ENCODE measurements at regions not wholly inside any gene's neighbourhood (a gene's known extent, or its start where the extent isn't known, plus 50 kb on each side); places are given as distances from the start of the nearest gene placed in this dataset.

DNA sequence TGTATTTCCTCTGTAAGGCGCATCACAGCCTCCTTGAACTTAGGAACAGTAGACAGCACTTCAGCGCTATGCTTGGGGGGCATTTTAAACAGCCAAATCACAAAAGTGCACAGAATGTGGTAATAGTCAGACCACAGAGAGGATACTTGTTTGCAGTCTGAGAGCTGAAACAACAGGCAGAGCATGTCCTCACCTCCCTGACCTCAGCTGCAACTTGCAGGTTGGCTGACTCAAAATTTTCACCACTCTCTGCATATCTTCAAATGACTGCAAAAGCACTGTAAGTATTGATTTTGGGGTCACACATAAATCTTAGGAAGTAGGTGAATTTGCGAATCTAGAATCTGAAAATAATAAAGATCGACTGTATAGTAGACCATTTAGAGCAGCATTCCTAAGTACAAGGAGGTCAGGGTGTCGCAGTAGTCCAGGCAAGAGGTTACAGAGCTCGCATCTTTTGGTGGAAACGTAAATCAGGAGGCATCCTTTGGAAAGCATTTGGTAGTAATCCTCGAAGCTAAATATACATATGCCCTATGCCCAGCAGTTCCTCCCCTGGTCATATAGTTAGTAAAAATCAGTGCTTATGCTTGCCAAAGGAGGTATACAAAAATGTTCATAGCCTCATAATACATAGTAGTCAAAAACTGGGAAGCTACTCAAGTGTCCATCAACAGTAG lies 108.2 kb upstream of the MYCN start:
- DNase-seq (no peak), ATAC-seq (no peak)
- Histone ChIP-seq H3K27me3 (no peaks in the 10 kb centered on the region), H3K9me3 (no peaks in the 10 kb centered on the region), H3K4me1 (no peaks in the 10 kb centered on the region), H3K4me3 (no peak overlapping the region), H3K36me3 (no peaks in the 10 kb centered on the region), H3K27ac (no peak overlapping the region)
- 91% methylated on average over 7 of the region's 8 CpGs for WGBS (ENCODE audit: insufficient coverage, low coverage, low lambda C conversion rate, missing lambda C conversion rate)
- intact Hi-C loops (cut with DNase I) = no loop called here
- TF ChIP-seq POLR2A (IDR thresholded peaks at IDR 0.05) = no peak
- TF ChIP-seq CTCF (IDR thresholded peaks at IDR 0.05) = no peak

GRCh38 chr2:15832849-15833680 lies 107.3 kb upstream of the MYCN start:
- DNase-seq = no peak
- H3K9me3 ChIP-seq = no peaks in the 10 kb centered on the region

GRCh38 chr2:15833731-15834130 lies 106.6 kb upstream of the MYCN start:
- TF ChIP-seq CTCF (IDR thresholded peaks at IDR 0.05) (no peak), POLR2A (IDR thresholded peaks at IDR 0.05) (no peak)
- Histone ChIP-seq H3K27ac (no peak overlapping the region), H3K4me1 (no peaks in the 10 kb centered on the region), H3K27me3 (no peaks in the 10 kb centered on the region), H3K9me3 (no peaks in the 10 kb centered on the region), H3K4me3 (no peak overlapping the region), H3K36me3 (no peaks in the 10 kb centered on the region)
- WGBS (ENCODE audit: insufficient coverage, low coverage, low lambda C conversion rate, missing lambda C conversion rate) = 78% methylated on average over 3 of the region's 3 CpGs
- no peak for ATAC-seq
- intact Hi-C loops (cut with DNase I) = no loop called here
- no peak for DNase-seq

More at GRCh38 chr2:15832849-15833680, 107.3 kb upstream of the MYCN start:
- WGBS (ENCODE audit: insufficient coverage, low coverage, low lambda C conversion rate, missing lambda C conversion rate) = 78% methylated on average over 7 of the region's 9 CpGs
- Histone ChIP-seq H3K36me3 (no peaks in the 10 kb centered on the region), H3K4me3 (no peak overlapping the region), H3K4me1 (no peaks in the 10 kb centered on the region), H3K27ac (no peak overlapping the region), H3K27me3 (no peaks in the 10 kb centered on the region)
- no peak for TF ChIP-seq POLR2A (IDR thresholded peaks at IDR 0.05)
- no peak for TF ChIP-seq CTCF (IDR thresholded peaks at IDR 0.05)
- no peak for ATAC-seq
- intact Hi-C loops (cut with DNase I) = no loop called here

- no peak for TF ChIP-seq CTCF (IDR thresholded peaks at IDR 0.05)
- no peak for TF ChIP-seq POLR2A (IDR thresholded peaks at IDR 0.05)
- H3K4me1 ChIP-seq = no peaks in the 10 kb centered on the region
- no peaks in the 10 kb centered on the region for H3K27me3 ChIP-seq
- no peaks in the 10 kb centered on the region for H3K36me3 ChIP-seq
- no peak overlapping the region for H3K27ac ChIP-seq
- H3K9me3 ChIP-seq = no peaks in the 10 kb centered on the region
- ATAC-seq = no peak
- DNase-seq = no peak
- H3K4me3 ChIP-seq = no peak overlapping the region
- WGBS (ENCODE audit: insufficient coverage, low coverage, low lambda C conversion rate, missing lambda C conversion rate) = 67% methylated on average over 6 of the region's 7 CpGs
- intact Hi-C loops (cut with DNase I) = no loop called here
Observed at GRCh38 chr2:15834381-15835031, 105.8 kb upstream of the MYCN start.

Data from right lobe of liver (tissue), 6 donors.